WTC11 (cell line): ENCODE measurements at regions not wholly inside any gene's neighbourhood (a gene's known extent, or its start where the extent isn't known, plus 50 kb on each side); places are given as distances from the start of the nearest gene placed in this dataset.

Source experiments
- ATAC-seq: fragments of 200-7000 bp; cut with Tn5 transposase; 2 replicates; pipeline ENCODE4 v1.10.0; 2021; ENCODE audit warnings: mild to moderate bottlenecking, moderate library complexity
- CTCF ChIA-PET: fragments of 300-600 bp; sonication (Branson Sonifier 250); formaldehyde crosslinking; loops from one replicate; lab custom pipeline; 2021; ENCODE audit warnings: antibody characterized with exemption; lab: Charles Lee
- POLR2A ChIA-PET: fragments of 350-600 bp; sonication (Branson Sonifier 250); formaldehyde crosslinking; loops from one replicate; lab custom pipeline; 2021; ENCODE audit warnings: antibody characterized with exemption; lab: Charles Lee
- DNase-seq: peaks from one replicate; pipeline ENCODE4 v3.0.0; 2021; ENCODE audit warnings: low spot score
- H3K27ac Mint-ChIP-seq: 2 replicates; pipeline ENCODE4 v1.8.0; 2021; ENCODE audit warnings: mixed read lengths
- H3K27me3 Mint-ChIP-seq: 2 replicates; pipeline ENCODE4 v1.8.0; 2021; ENCODE audit warnings: low read depth, mild to moderate bottlenecking, moderate library complexity, mixed read lengths
- H3K36me3 Mint-ChIP-seq: 2 replicates; pipeline ENCODE4 v1.8.0; 2021; ENCODE audit warnings: mixed read lengths
- H3K4me1 Mint-ChIP-seq: 2 replicates; pipeline ENCODE4 v1.8.0; 2022; ENCODE audit warnings: mixed read lengths
- H3K4me3 Mint-ChIP-seq: 2 replicates; pipeline ENCODE4 v1.8.0; 2021; ENCODE audit warnings: mild to moderate bottlenecking, moderate library complexity, mixed read lengths
- H3K9me3 Mint-ChIP-seq: 2 replicates; pipeline ENCODE4 v1.8.0; 2021; ENCODE audit warnings: mixed read lengths
- AR ChIP-seq: fragments of 250-450 bp; sonication (Bioruptor Pico); IDR thresholded peaks from 2 replicates; pipeline ENCODE4 v1.9.0; 2021; ENCODE audit warnings: mild to moderate bottlenecking
- ATF2 ChIP-seq: sonication (generic); formaldehyde crosslinking; IDR thresholded peaks from 2 replicates; pipeline ENCODE4 v1.8.1; 2022; ENCODE audit warnings: low read depth, missing genetic modification reagents, borderline replicate concordance
- CREM ChIP-seq: sonication (generic); formaldehyde crosslinking; IDR thresholded peaks from 2 replicates; pipeline ENCODE4 v1.8.1; 2022; ENCODE audit warnings: mild to moderate bottlenecking, missing genetic modification reagents, moderate library complexity
- E2F1 ChIP-seq: sonication (generic); formaldehyde crosslinking; IDR thresholded peaks from 2 replicates; pipeline ENCODE4 v1.8.0; 2022; ENCODE audit warnings: mild to moderate bottlenecking, missing genetic modification reagents
- E2F5 ChIP-seq: sonication (generic); formaldehyde crosslinking; IDR thresholded peaks from 2 replicates; pipeline ENCODE4 v1.8.1; 2022; ENCODE audit warnings: mild to moderate bottlenecking, moderate library complexity, missing genetic modification reagents
- EMX1 ChIP-seq: fragments of 250-450 bp; sonication (Bioruptor Pico); IDR thresholded peaks from 2 replicates; pipeline ENCODE4 v1.8.0; 2021; ENCODE audit warnings: mild to moderate bottlenecking
- ETV6 ChIP-seq: sonication (generic); formaldehyde crosslinking; IDR thresholded peaks from 2 replicates; pipeline ENCODE4 v1.8.1; 2022; ENCODE audit warnings: mild to moderate bottlenecking, missing genetic modification reagents
- FOXP4 ChIP-seq: sonication (generic); formaldehyde crosslinking; IDR thresholded peaks from 2 replicates; pipeline ENCODE4 v1.8.0; 2022; ENCODE audit warnings: mild to moderate bottlenecking, missing genetic modification reagents
- GRHL2 ChIP-seq: fragments of 250-450 bp; sonication (Bioruptor Pico); IDR thresholded peaks from 2 replicates; pipeline ENCODE4 v1.8.0; 2022; ENCODE audit warnings: mild to moderate bottlenecking, moderate library complexity; ENCODE audit not compliant: insufficient replicate concordance, severe bottlenecking
- HMGA2 ChIP-seq: fragments of 250-450 bp; sonication (Bioruptor Pico); IDR thresholded peaks from 2 replicates; pipeline ENCODE4 v1.4.0; 2021; ENCODE audit warnings: mild to moderate bottlenecking, moderate library complexity
- IRF2 ChIP-seq: sonication (generic); formaldehyde crosslinking; IDR thresholded peaks from 2 replicates; pipeline ENCODE4 v1.8.0; 2022; ENCODE audit warnings: low read depth, missing genetic modification reagents, borderline replicate concordance
- JUN ChIP-seq: sonication (generic); formaldehyde crosslinking; IDR thresholded peaks from 2 replicates; pipeline ENCODE4 v1.8.0; 2023; ENCODE audit warnings: mild to moderate bottlenecking, missing genetic modification reagents
- NFATC4 ChIP-seq: fragments of 250-450 bp; sonication (Bioruptor Pico); IDR thresholded peaks from 2 replicates; pipeline ENCODE4 v1.9.0; 2021; ENCODE audit warnings: mild to moderate bottlenecking
- NR1H2 ChIP-seq: sonication (generic); formaldehyde crosslinking; IDR thresholded peaks from 2 replicates; pipeline ENCODE4 v1.9.0; 2021; ENCODE audit warnings: mild to moderate bottlenecking, moderate library complexity, missing genetic modification reagents
- OVOL2 ChIP-seq: fragments of 250-450 bp; sonication (Bioruptor Pico); IDR thresholded peaks from 2 replicates; pipeline ENCODE4 v1.9.0; 2021; ENCODE audit warnings: mild to moderate bottlenecking, borderline replicate concordance
- RORB ChIP-seq: fragments of 250-450 bp; sonication (Bioruptor Pico); IDR thresholded peaks from 2 replicates; pipeline ENCODE4 v1.9.0; 2021; ENCODE audit warnings: mild to moderate bottlenecking
- SP1 ChIP-seq: sonication (generic); formaldehyde crosslinking; conservative IDR thresholded peaks from 2 replicates; pipeline ENCODE4 v1.8.1; 2022; ENCODE audit warnings: missing genetic modification reagents
- STAT6 ChIP-seq: sonication (generic); formaldehyde crosslinking; conservative IDR thresholded peaks from 2 replicates; pipeline ENCODE4 v1.8.1; 2023; ENCODE audit warnings: mild to moderate bottlenecking, low read depth, missing genetic modification reagents, moderate library complexity
- TCF7 ChIP-seq: sonication (generic); formaldehyde crosslinking; IDR thresholded peaks from 2 replicates; pipeline ENCODE4 v1.8.0; 2022; ENCODE audit warnings: mild to moderate bottlenecking, low read depth, missing genetic modification reagents, moderate library complexity
- TP53 ChIP-seq: sonication (generic); formaldehyde crosslinking; IDR thresholded peaks from 2 replicates; pipeline ENCODE4 v1.8.1; 2023; ENCODE audit warnings: mild to moderate bottlenecking, missing genetic modification reagents
- ZNF121 ChIP-seq: sonication (generic); formaldehyde crosslinking; IDR thresholded peaks from 2 replicates; pipeline ENCODE4 v1.8.0; 2023; ENCODE audit warnings: missing genetic modification reagents
- ZNF219 ChIP-seq: sonication (generic); formaldehyde crosslinking; IDR thresholded peaks from 2 replicates; pipeline ENCODE4 v1.8.0; 2023; ENCODE audit warnings: missing genetic modification reagents, mild to moderate bottlenecking, borderline replicate concordance
- ZNF396 ChIP-seq: fragments of 250-450 bp; sonication (Bioruptor Pico); IDR thresholded peaks from 2 replicates; pipeline ENCODE4 v1.8.0; 2021; ENCODE audit warnings: mild to moderate bottlenecking, moderate library complexity, borderline replicate concordance
- ZNF671 ChIP-seq: fragments of 250-450 bp; sonication (Bioruptor Pico); IDR thresholded peaks from 2 replicates; pipeline ENCODE4 v1.8.0; 2021; ENCODE audit warnings: mild to moderate bottlenecking

GRCh38 chr5:2182020-2182419 lies 299.3 kb upstream of the IRX4 start (continued):
- TF ChIP-seq STAT6 (CRISPR knock-in tag) (no peak), EMX1 (no peak), ATF2 (CRISPR knock-in tag) (no peak), ZNF121 (CRISPR knock-in tag) (no peak), FOXP4 (no peak), AR (CRISPR knock-in tag) (no peak), TCF7 (no peak), NR1H2 (CRISPR knock-in tag) (no peak), SP1 (CRISPR knock-in tag) (no peak), HMGA2 (CRISPR knock-in tag) (no peak)

GRCh38 chr5:2181557-2181956 lies 298.8 kb upstream of the IRX4 start:
- no peak for ATAC-seq
- H3K36me3 Mint-ChIP-seq, result no peaks in the 10 kb centered on the region
- POLR2A ChIA-PET, result no interaction called here
- TF ChIP-seq OVOL2 (CRISPR knock-in tag), result no peak
- no peak for TF ChIP-seq E2F5 (CRISPR knock-in tag)
- no peak for TF ChIP-seq RORB (CRISPR knock-in tag)
- no peaks in the 10 kb centered on the region for H3K27me3 Mint-ChIP-seq
- no peak overlapping the region for H3K4me3 Mint-ChIP-seq
- no peak overlapping the region for H3K27ac Mint-ChIP-seq
- 0 out of 2 replicates have a peak, but pooled peaks cover 3% of the 10 kb centered on the region for H3K4me1 Mint-ChIP-seq
- DNase-seq, result no peak
- CTCF ChIA-PET, result no interaction called here
- H3K9me3 Mint-ChIP-seq, result no peaks in the 10 kb centered on the region

GRCh38 chr5:2181149-2181548 lies 298.4 kb upstream of the IRX4 start:
- ChIA-PET CTCF (no interaction called here), POLR2A (no interaction called here)
- Mint-ChIP-seq H3K27ac (no peak overlapping the region), H3K27me3 (no peaks in the 10 kb centered on the region), H3K9me3 (no peaks in the 10 kb centered on the region), H3K36me3 (no peaks in the 10 kb centered on the region), H3K4me3 (no peak overlapping the region), H3K4me1 (0 out of 2 replicates have a peak, but pooled peaks cover 3% of the 10 kb centered on the region)
- DNase-seq (no peak), ATAC-seq (no peak)
- TF ChIP-seq E2F1 (no peak), ZNF219 (CRISPR knock-in tag) (no peak), NFATC4 (CRISPR knock-in tag) (no peak), ATF2 (CRISPR knock-in tag) (no peak), ZNF396 (CRISPR knock-in tag) (no peak), CREM (CRISPR knock-in tag) (no peak), TP53 (no peak), IRF2 (no peak), JUN (CRISPR knock-in tag) (no peak), ZNF671 (CRISPR knock-in tag) (no peak), GRHL2 (no peak), ETV6 (CRISPR knock-in tag) (no peak)
